OCI-LY1 (cell line): ENCODE measurements at regions not wholly inside any gene's neighbourhood (a gene's known extent, or its start where the extent isn't known, plus 50 kb on each side); places are given as distances from the start of the nearest gene placed in this dataset.

Experiments
- H2AFZ ChIP-seq: fragments of 200-600 bp; sonication (generic), shearing (Covaris generic); 2 replicates; pipeline ENCODE4 v1.6.0; 2014; ENCODE audit warnings: antibody characterized with exemption, mild to moderate bottlenecking, low read length
- H3F3A ChIP-seq: fragments of 200-600 bp; sonication (generic), shearing (Covaris generic); 2 replicates; pipeline ENCODE4 v1.6.0; 2014; ENCODE audit warnings: mild to moderate bottlenecking, antibody characterized with exemption, low read length, moderate library complexity; ENCODE audit not compliant: insufficient read depth
- H3K27ac ChIP-seq: fragments of 200-600 bp; sonication (generic); 2 replicates; pipeline ENCODE4 v1.5.1; 2014; ENCODE audit warnings: low read length, mixed run types, mild to moderate bottlenecking, low read depth; ENCODE audit not compliant: poor library complexity, severe bottlenecking
- H3K27me3 ChIP-seq: fragments of 200-600 bp; sonication (generic); 2 replicates; pipeline ENCODE4 v1.6.0; 2014; ENCODE audit warnings: antibody characterized with exemption, mild to moderate bottlenecking, low read length, moderate library complexity; ENCODE audit not compliant: insufficient read depth
- H3K36me3 ChIP-seq: fragments of 200-600 bp; sonication (generic); 2 replicates; pipeline ENCODE4 v1.6.1; 2014; ENCODE audit warnings: mild to moderate bottlenecking, antibody characterized with exemption, low read length, moderate library complexity, mixed read lengths; ENCODE audit not compliant: insufficient read depth
- H3K4me1 ChIP-seq: fragments of 200-600 bp; sonication (generic); 2 replicates; pipeline ENCODE4 v1.5.1; 2014; ENCODE audit warnings: mild to moderate bottlenecking, low read length, moderate library complexity; ENCODE audit not compliant: insufficient read depth, severe bottlenecking
- H3K4me2 ChIP-seq: fragments of 200-600 bp; sonication (generic), shearing (Covaris generic); 2 replicates; pipeline ENCODE4 v1.6.1; 2014; ENCODE audit warnings: low read length
- H3K4me3 ChIP-seq: fragments of 200-600 bp; sonication (generic); 2 replicates; pipeline ENCODE4 v1.5.1; 2014; ENCODE audit warnings: low read length, low read depth, mild to moderate bottlenecking, mixed read lengths; ENCODE audit not compliant: poor library complexity, severe bottlenecking
- H3K79me2 ChIP-seq: fragments of 200-600 bp; shearing (Covaris generic); 2 replicates; pipeline ENCODE4 v1.6.1; 2016; ENCODE audit warnings: mixed run types, low read length, mixed read lengths; ENCODE audit not compliant: insufficient read depth
- H3K9ac ChIP-seq: fragments of 200-600 bp; sonication (generic), shearing (Covaris generic); 2 replicates; pipeline ENCODE4 v1.6.1; 2014; ENCODE audit warnings: mild to moderate bottlenecking, low read length, mixed read lengths
- H3K9me2 ChIP-seq: fragments of 200-600 bp; sonication (generic), shearing (Covaris generic); 2 replicates; pipeline ENCODE4 v1.6.1; 2014; ENCODE audit warnings: low read depth, mild to moderate bottlenecking, low read length, mixed read lengths
- H3K9me3 ChIP-seq: fragments of 200-600 bp; shearing (Covaris generic); 2 replicates; pipeline ENCODE4 v1.6.1; 2014; ENCODE audit warnings: low read length, mixed read lengths
- H4K20me1 ChIP-seq: fragments of 200-600 bp; sonication (generic), shearing (Covaris generic); 2 replicates; pipeline ENCODE4 v1.6.0; 2016; ENCODE audit warnings: mild to moderate bottlenecking, low read length; ENCODE audit not compliant: insufficient read depth
- EZH2 ChIP-seq: fragments of 200-600 bp; sonication (generic), shearing (Covaris generic); IDR thresholded peaks from 2 replicates; pipeline ENCODE4 v1.8.0; 2017; ENCODE audit warnings: borderline replicate concordance, mixed run types, mild to moderate bottlenecking, antibody characterized with exemption, low read length, moderate library complexity, mixed read lengths
- TF ChIP-seq, protein P1 (sequence below): fragments of 200-600 bp; sonication (generic), shearing (Covaris generic); IDR thresholded peaks from 2 replicates; pipeline ENCODE4 v1.5.1; 2017; ENCODE audit warnings: mild to moderate bottlenecking, antibody characterized with exemption, low read length, moderate library complexity, mixed read lengths

DNA sequence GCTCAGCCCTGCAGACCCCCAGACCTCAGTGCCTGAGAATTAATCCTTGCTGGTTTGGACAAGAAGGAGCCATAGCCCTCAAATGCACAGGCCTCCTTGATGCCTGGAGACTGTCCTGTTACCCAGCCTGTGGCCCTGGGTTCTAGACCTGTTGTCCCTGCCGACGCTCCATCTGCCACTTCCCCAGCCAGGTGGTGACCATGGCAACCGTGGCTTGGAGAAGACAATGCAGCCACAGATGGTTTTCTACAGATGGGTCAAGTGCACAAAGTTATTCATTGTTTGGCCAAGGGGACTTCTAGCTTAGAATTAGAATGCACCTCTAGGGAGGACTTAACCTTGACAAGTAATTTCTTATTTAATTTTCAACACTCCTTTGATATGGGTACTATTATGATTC is 297.1 kb downstream of the UACA start:
- TF ChIP-seq, protein P1, sequence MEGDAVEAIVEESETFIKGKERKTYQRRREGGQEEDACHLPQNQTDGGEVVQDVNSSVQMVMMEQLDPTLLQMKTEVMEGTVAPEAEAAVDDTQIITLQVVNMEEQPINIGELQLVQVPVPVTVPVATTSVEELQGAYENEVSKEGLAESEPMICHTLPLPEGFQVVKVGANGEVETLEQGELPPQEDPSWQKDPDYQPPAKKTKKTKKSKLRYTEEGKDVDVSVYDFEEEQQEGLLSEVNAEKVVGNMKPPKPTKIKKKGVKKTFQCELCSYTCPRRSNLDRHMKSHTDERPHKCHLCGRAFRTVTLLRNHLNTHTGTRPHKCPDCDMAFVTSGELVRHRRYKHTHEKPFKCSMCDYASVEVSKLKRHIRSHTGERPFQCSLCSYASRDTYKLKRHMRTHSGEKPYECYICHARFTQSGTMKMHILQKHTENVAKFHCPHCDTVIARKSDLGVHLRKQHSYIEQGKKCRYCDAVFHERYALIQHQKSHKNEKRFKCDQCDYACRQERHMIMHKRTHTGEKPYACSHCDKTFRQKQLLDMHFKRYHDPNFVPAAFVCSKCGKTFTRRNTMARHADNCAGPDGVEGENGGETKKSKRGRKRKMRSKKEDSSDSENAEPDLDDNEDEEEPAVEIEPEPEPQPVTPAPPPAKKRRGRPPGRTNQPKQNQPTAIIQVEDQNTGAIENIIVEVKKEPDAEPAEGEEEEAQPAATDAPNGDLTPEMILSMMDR = no peak
- no peak for TF ChIP-seq EZH2
- Histone ChIP-seq H3K36me3 (no peaks in the 10 kb centered on the region), H3K27ac (no peak overlapping the region), H3K79me2 (no peaks in the 10 kb centered on the region), H4K20me1 (no peaks in the 10 kb centered on the region), H3K27me3 (no peaks in the 10 kb centered on the region), H3K4me3 (no peak overlapping the region), H2AFZ (no peak overlapping the region), H3K9me2 (no peaks in the 10 kb centered on the region), H3K9ac (no peak overlapping the region), H3K9me3 (no peaks in the 10 kb centered on the region), H3K4me1 (no peaks in the 10 kb centered on the region), H3F3A (no peaks in the 10 kb centered on the region), H3K4me2 (no peak overlapping the region)

DNA sequence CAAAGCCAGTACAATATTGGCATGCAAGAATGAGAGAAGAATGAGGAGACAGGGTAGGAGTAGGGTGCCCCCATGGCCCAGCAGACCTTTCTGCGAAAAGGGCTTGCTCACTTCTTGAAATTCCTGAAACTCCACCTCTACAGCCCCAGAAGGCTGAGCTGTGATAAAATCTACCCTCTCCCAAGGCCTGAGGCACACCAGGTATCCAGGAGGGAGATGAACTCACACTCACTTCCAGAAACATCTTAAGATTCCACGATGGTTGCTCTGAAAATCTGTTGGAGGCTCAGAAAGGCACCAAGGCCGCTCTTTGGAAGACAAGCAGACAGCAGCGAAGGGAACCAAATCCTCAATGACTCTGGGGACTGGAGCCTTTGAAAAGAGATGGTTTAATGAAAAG is 297.5 kb downstream of the UACA start:
- Histone ChIP-seq H3K9ac (no peak overlapping the region), H3K27ac (no peak overlapping the region), H3K4me1 (no peaks in the 10 kb centered on the region), H3K4me2 (no peak overlapping the region), H3K4me3 (no peak overlapping the region), H3K9me2 (no peaks in the 10 kb centered on the region), H2AFZ (no peak overlapping the region), H4K20me1 (no peaks in the 10 kb centered on the region), H3K9me3 (no peaks in the 10 kb centered on the region), H3K27me3 (no peaks in the 10 kb centered on the region), H3K36me3 (no peaks in the 10 kb centered on the region), H3F3A (no peaks in the 10 kb centered on the region), H3K79me2 (no peaks in the 10 kb centered on the region)
- TF ChIP-seq EZH2 = no peak
- TF ChIP-seq, protein P1 = no peak

DNA sequence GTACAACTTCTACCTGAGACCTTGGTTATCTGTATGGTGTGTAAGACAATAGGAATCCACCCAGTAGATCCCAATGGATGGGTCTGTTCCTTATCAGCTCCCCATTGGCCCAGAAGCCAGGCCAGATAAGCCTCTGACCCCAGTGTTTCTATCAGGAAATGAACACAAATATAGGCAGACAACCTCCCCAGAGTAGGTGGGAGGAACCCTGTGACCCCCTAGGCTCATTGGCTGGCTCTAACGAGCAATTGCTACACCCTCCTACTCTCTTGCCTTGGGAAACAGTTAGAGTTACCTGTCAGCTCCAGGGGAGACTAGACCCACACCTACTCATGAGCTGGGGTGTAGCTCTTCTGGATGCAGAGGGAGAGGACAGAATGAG is 299.9 kb downstream of the UACA start:
- H4K20me1 ChIP-seq = no peaks in the 10 kb centered on the region
- TF ChIP-seq, protein P1 = no peak
- TF ChIP-seq EZH2 = no peak
- H3K27ac ChIP-seq = no peak overlapping the region
- H3F3A ChIP-seq = no peaks in the 10 kb centered on the region
- no peaks in the 10 kb centered on the region for H3K79me2 ChIP-seq
- no peaks in the 10 kb centered on the region for H3K9me3 ChIP-seq
- no peaks in the 10 kb centered on the region for H3K9me2 ChIP-seq
- H3K4me2 ChIP-seq = no peak overlapping the region
- H3K9ac ChIP-seq = no peak overlapping the region
- H3K36me3 ChIP-seq = no peaks in the 10 kb centered on the region
- H3K4me1 ChIP-seq = peaks cover 8% of the 10 kb centered on the region
- no peak overlapping the region for H3K4me3 ChIP-seq
- no peaks in the 10 kb centered on the region for H3K27me3 ChIP-seq
- no peak overlapping the region for H2AFZ ChIP-seq
